GM19463 (cell line): ENCODE measurements at regions not wholly inside any gene's neighbourhood (a gene's known extent, or its start where the extent isn't known, plus 50 kb on each side); places are given as distances from the start of the nearest gene placed in this dataset.
A peak's percentile ranks its signal among the peaks of the same experiment; 100 is the strongest.
"Not testable (repeated sequence)": the region's sequence is repeated elsewhere in the genome, so short reads cannot be mapped to it uniquely, and the experiment has no call there.

ENCODE experiments used
- ATAC-seq: cut with Tn5 transposase; IDR thresholded peaks from one replicate; pipeline ENCODE4 v1.9.1; 2021; ENCODE audit warnings: mild to moderate bottlenecking, moderate library complexity; ENCODE audit not compliant: unreplicated experiment

- ATAC-seq, result no peak
These were observed 285.7 kb upstream of the POU5F2 start for GRCh38 chr5:94027145-94027544.

DNA sequence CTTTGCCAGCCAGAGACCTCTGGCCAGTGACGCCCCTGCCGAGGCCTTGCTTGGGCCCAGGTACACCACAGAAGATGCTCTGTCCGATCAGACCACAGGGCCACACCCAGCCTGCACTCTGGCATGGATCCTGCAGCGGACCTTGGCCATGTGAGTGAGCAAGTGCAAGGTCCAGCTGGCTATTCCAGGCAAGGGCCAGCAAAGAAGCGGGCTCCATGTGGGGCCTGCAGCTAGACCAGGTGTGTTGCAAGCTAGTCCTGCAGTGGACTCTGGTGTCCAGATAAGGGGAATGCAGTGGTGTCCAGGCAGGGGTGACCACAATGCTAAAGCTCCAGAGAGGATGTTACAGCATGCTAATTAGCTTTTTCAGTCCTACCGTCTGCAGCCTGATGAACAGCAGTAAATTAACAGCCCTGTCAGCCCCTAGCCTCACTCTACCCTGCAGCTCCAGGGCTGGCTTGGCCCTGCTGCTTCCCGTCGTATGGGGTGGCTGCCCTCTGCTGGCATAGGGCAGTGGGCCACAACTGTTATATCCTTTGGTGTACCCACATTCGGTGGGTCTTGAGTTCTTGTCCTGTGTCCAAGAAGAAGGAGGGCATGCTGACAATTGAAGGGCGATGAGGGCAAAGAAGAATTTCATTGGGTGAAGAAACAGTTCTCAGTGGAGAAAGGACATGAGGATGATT is 284.5 kb upstream of the POU5F2 start:
- ATAC-seq, result no peak

DNA sequence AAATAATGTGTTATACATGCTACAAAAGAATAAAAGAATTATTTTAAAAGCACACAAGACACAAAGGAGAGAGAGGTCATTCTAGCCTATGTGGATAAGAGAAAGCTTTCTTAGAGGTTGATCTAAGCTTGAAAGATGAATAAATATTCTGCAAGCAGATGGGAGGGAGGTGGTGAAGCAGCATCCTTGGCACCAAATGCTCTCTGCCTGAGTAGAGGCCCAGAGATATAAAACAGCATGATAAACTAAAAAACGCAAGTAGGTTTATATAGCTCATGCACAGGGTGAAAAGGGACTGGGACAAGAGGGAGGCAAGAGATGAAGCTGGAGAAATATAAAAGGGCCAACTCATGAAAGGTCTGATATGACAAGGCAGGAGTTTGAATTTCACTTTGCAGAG is 283.2 kb upstream of the POU5F2 start:
- no peak for ATAC-seq

DNA sequence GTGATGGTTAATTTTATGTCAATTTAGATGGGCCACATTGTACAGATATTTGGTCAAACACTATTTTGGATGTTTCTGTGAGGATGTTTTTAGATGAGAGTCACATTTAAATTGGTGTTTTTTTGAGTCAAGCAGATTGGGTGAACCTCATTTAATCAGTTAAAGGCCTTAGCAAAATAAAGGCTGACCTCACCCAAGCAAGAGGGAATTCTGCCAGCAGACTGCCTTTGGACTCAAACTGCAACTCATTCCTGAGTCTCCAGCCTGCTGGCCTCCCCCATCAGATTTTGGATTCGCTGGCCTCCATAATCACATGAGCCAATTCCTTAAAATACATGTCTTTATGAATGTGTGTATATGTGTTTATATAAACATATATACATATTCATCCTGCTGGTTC is 282.7 kb upstream of the POU5F2 start:
- ATAC-seq, result no peak

DNA sequence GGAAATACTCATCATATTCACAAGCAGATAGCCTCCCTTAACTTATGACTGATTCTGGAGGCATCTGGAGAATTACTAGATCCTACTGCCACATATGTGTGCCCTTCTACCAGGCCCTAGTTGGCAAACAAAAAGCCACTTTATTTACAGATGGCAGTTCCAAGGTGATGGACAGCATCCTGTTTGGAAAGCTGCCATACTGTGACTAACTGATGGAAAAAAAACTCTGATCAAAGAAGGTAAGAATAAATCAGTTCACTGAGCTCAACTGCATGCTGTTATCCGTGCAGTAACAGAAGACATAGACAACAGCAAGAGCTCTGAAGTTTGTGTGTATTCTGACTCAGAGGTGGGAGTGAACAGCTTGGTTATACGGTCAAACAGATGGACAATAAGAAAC is 279.8 kb upstream of the POU5F2 start:
- no peak for ATAC-seq

DNA sequence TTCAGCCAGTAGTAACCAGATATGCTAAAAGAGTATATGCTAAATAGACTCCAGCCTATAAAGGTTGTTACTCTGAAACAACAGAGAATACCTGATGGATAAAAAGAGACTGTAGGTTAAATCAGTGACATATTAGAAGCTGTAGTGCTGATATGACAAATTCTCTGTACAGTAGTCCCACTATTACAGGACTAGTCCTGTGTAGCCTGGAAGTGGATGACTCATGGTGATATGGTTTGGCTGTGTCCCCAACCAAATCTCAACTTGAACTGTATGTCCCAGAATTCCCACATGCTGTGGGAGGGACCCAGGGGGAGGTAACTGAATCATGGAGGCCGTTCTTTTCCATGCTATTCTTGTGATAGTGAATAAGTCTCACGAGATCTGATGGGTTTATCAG is 276.2 kb upstream of the POU5F2 start:
- no peak for ATAC-seq

DNA sequence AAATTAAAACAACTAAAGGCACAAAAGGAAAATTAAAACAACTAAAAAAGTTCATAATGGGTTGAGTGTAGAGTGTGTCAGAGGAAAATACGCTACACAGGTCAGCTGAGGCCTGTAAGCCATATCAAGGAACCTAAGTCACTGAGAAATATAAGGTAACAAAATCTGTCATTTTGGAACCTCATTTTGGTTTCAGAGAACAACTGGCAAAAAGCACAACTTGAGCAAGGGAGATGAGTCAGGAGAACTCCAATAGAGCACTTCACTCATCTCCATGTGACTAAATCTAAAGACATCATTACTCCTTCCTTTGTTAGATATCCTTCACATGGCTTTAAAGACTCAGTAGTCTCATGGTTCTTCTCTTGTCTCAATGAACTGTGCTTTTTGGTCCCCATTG is 269.4 kb upstream of the POU5F2 start:
- ATAC-seq, result no peak

DNA sequence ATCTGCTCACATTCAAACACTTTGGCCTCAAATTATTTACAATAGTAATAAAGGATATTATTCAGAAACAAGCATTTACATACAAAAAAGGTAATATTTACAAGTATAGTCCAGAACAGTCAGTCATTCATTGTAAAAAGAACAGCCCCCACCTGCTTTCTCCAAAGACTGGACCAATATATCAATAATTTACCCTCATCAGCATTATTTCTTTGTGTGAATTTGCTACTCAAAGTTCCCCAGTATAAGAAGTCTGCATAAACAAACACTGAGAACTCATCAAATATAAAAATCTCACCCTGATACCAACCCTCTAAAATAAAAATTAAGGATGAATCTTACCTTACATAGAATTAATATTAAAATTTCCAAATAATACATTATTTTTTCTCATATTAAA is 267.8 kb upstream of the POU5F2 start:
- ATAC-seq, result no peak

DNA sequence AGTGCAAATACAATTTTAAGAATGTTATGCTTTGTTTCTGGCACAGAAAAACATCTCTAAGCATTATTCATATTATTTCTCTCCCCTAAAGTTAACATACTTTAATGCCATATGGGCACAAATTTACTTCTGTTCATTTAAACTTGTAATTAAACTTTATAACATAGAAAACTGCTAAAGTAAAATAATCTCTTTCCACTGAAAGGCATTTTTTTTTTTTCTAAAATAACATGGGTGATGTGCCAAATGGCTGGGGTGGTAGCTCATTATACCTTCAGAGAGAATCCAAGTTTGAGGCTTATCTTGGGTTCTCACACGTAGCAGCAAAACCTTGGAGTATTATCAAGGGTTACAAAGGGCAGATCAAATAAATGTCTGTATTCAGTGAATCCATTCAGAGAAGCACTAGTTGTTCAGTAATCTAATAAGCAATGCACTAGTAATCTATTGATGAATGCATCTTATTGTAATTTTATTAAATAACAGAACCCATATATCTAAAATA is 257.6 kb upstream of the POU5F2 start:
- ATAC-seq, result no peak

- ATAC-seq, result no peak
These were observed 256.2 kb upstream of the POU5F2 start for GRCh38 chr5:93997562-93997961.

GRCh38 chr5:93995126-93995621 is 253.8 kb upstream of the POU5F2 start:
- peak; percentile 76 for ATAC-seq

- ATAC-seq, result no peak
These were observed 251.8 kb upstream of the POU5F2 start for GRCh38 chr5:93993161-93993560.

GRCh38 chr5:93990504-93991070 is 249.2 kb upstream of the POU5F2 start:
- no peak for ATAC-seq

DNA sequence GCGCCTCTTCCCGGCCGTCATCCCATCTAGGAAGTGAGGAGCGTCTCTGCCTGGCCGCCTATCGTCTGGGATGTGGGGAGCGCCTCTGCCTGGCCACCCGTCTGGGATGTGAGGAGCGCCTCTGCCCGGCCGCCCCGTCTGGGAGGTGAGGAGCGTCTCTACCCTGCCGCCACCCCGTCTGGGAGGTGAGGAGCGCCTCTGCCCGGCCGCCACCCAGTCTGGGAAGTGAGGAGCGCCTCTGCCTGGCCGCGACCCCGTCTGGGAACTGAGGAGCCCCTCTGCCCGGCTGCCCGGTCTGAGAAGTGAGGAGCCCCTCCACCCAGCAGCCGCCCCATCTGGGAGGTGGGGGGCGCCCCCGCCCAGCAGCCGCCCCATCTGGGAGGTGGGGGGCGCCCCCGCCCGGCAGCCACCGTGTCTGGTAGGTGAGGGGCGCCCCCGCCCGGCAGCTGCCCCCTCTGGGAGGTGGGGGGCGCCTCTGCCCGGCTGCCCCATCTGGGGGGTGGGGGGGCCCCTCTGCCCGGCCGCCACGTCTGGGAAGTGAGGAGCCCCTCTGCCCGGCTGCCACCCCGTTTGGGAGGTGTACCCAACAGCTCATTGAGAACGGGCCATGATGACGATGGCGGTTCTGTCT is 244.7 kb upstream of the POU5F2 start:
- not testable (repeated sequence) for ATAC-seq

GRCh38 chr5:93978222-93978621 is 236.8 kb upstream of the POU5F2 start:
- no peak for ATAC-seq

GRCh38 chr5:93967923-93968322 is 226.5 kb upstream of the POU5F2 start:
- no peak for ATAC-seq

DNA sequence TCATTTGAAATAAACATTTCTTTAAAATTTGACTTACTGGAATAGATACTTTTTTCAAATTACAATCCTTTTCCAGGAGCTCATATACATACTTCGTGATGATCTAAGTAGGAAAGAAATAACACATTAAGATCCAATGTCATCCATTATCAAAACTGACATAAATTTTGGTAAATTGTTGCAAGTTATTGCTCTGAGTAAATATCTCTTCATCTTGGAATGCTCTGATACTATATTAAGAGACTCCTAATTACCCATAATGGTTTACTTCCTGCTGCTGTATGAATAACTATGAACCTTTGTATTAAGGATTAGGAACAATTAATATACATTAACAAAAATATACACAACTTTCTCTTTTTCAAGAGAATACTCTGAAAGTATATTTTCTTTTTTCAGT is 223.0 kb upstream of the POU5F2 start:
- ATAC-seq, result no peak

- no peak for ATAC-seq
These were observed 218.6 kb upstream of the POU5F2 start for GRCh38 chr5:93960042-93960441.

GRCh38 chr5:93956006-93956405 is 214.6 kb upstream of the POU5F2 start:
- no peak for ATAC-seq

DNA sequence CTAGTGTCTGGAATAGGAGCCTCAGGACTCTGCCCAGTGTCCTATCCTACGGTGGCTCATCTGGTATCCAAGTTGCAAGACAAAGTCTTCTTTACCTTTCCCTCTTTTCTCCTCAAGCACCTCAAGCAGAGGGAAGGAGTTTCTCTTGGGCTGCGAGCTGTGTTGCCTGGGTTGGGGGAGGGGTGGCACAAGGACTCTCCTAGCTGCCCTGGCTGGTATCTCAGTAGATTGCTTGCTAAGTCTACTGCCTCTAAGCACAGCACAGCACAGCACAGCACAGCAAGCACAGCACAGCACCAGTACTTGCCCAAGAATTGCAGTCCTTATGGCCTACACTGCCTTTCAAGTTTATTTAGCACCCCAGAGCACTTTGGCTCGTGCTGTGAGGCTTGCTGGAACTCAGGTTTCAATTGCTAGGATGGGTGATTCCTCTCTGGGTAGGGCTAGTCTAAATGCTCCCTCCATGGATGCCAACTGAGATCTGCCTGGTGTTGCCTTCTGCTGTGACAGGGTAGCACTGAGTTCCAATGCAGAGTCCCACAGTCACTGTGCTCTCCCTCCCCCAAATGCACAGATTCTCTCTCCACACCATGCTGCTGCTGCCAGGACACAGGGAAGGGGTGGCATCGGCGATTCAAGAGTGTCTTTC is 213.1 kb upstream of the POU5F2 start:
- ATAC-seq, result no peak

DNA sequence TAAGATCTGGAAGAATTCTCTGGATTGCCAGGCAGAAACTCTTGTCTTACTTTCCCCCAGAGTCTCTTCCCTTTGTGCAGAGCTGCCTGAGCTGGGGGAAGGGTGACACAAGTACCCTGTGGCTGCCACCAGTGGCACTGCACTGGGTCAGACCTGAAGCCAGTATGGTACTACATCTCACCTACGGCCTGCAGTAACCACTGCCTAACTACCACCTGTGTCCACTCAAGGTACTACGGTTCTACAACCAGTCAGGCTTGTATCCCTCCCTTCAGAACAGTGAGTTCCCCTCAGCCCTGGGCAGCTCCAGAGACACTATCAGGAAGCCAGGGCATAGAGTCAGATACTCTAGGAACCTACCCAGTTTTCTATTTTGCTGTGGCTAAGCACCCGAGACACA is 212.0 kb upstream of the POU5F2 start:
- no peak for ATAC-seq

- ATAC-seq, result no peak
These were observed 200.5 kb upstream of the POU5F2 start for GRCh38 chr5:93941897-93942296.
